ENCODE measurements at regions not wholly inside any gene's neighbourhood (a gene's known extent, or its start where the extent isn't known, plus 50 kb on each side); places are given as distances from the start of the nearest gene placed in this dataset.
"Not testable (repeated sequence)": the region's sequence is repeated elsewhere in the genome, so short reads cannot be mapped to it uniquely, and the experiment has no call there.

DNA sequence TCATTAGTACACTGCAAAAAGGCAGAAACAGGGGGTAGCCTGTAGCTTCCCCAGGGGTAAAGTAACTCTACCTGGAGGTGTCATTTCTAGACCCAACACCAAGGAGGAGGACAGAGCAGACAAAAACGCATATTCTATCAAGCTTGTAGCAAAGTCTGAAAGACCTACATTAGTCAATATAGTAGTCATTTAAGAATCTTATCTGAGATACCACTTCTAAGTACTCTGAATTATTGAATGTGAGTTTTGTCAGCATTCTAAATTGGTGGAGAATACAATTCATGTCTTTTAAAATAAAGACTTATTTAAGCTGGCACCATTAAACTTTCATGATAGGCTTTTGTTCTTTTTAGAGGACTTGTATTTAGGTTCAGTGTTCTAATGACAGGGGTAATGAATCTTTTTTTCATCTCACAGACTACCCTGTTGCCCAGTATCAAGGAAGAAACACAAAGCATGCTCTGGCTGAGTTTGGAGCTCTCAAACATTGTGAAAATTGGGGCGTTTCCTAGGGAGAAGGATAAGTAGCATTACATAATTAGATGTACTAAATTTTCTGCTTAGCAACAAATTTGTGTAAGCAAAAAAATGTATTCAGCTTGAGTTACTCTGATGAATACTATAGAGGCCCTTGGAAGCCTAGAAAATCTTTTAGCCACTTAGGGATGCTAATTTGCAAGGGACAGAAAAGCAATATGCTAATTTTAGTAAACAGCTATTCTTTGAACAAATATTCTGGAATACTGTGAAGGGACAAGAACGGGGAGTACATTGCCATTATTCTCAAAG, 255.4 kb upstream of the HSF2 start:
- DNase-seq (ENCODE audit: extremely low read depth, low read depth, low spot score) = no peak

DNA sequence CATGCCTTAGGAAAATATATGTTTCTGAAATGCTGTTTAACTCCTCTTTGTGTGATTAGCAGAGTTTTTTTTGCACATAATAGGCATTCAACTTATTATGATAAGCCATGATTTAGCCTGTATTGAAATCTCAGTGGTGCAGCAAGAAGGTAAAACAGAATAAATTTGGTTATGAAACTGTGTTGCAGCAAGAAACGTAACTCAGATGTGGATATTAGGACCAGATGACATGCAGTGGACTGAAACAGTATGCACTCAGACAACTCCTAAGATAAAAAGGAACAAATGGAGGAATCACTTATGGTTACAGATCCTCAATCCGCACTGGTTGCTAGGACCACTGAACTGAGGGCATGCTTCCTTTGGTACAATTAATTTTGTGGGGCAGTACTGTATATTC, 254.2 kb upstream of the HSF2 start:
- no peak for DNase-seq (ENCODE audit: extremely low read depth, low read depth, low spot score)

DNA sequence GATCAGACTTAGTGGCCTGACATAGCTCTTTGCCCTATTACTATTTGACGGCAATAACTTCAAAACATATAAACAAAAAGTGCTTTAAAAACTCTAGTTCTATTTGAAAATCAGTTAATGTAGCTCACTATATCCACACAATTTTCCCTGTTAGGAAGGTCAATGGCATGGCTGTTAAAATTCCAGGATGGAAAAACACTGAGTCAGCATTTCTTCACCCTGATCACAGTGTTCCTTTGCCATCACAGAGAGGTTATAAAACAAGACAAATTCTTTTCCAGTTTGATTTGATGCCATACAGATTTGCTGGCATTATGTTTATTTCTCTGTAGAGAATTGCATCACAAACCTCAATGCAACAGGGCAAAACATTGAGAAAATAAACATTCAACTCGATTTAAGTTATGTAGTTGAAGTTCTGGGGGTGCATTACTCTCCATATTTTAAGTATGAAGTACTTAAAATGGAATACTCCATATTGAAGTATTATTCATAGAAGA, 253.7 kb upstream of the HSF2 start:
- no peak for DNase-seq (ENCODE audit: extremely low read depth, low read depth, low spot score)

DNA sequence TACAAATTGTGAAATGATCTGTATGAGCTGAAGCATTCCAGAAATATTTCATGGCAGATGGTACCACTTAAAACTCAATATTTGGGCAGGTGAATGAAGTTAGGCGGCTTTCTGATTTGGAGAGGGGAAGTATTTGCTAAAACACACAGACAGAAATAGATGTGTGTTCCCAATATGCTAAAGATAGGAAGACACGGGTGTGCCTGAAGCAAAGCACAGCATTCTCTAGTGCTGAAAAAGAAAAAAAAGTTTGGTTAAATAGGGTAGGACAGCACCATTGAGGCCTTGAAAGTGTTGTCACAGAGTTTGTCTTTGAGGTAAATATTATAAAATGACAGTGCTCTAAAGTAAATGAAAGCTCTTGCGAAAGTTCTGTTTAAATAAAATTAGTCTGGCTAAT, 252.2 kb upstream of the HSF2 start:
- no peak for DNase-seq (ENCODE audit: extremely low read depth, low read depth, low spot score)

DNA sequence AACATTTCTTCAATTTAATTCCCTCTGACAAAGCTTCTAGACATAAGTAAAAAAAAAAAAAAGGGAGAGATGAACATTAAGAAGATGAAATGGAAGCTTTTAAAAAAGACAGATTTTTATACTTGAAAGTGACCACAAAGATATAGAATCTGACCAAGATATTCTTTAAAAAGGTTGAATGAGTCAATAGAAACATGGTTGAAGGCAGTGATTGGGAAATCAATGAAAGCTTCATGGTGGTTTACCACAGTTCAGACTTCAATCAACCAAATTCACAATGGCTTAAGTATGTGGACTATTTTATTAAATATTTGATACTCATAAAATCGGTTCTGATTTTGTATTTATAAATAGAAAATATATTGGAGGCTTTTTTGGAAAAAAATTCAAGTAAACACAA, 248.4 kb upstream of the HSF2 start:
- DNase-seq (ENCODE audit: extremely low read depth, low read depth, low spot score) = no peak

DNA sequence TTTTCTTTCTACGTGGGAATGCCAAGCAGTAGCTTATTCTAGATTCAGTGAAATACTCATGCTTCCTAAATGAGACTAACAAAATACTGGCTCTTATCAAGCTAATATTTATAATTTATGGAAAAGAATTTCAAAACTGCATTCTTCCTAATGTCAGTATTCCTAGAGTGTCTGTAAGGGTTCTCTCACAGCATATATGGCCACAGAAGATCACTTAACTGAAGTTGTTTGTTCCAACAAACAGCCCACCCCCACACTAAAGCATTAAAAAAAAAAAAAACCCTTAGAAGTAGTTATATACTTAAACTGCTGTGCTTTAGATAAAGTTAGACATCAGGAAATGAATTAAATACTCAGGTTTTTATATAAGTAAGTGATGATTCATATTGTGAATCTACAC, 247.7 kb upstream of the HSF2 start:
- DNase-seq (ENCODE audit: extremely low read depth, low read depth, low spot score) = no peak

DNA sequence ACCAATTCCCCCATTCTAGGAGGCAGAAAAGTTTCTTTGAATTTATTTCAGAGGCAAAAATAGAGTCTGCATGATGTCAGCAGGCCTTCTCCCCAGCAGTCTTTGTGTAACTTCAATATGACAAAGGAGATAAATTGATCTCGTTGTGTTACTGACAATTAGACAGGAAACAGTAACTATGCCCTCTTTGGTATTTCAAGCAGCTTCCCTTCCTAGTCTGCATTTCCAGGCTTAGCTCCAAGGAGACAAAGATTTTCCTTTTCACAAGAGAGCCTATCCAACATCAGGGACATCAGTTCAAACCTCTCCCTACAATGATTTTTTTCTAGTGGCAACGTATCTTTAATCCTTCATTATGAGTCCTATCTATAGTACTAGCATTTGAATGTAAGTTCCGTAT, 245.9 kb upstream of the HSF2 start:
- no peak for DNase-seq (ENCODE audit: extremely low read depth, low read depth, low spot score)

DNA sequence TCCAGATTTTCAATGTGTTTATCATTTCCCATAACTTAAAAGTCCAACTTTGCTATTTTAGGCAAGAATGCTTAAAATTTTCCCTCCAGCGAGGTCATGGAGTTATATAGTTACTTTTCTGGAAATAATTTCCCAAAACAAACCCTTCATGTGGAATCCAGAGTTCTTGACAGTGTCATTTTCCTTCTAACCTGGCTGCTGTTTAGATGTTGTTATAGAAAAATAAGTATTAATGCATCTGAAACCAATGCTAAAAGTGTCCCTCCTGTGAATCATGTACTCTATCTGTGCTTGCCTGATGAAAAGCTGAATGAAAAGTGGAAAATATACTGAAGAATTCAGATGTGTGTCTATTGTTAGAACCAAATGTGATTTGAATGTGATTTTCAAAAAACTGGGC, 245.3 kb upstream of the HSF2 start:
- no peak for DNase-seq (ENCODE audit: extremely low read depth, low read depth, low spot score)

DNA sequence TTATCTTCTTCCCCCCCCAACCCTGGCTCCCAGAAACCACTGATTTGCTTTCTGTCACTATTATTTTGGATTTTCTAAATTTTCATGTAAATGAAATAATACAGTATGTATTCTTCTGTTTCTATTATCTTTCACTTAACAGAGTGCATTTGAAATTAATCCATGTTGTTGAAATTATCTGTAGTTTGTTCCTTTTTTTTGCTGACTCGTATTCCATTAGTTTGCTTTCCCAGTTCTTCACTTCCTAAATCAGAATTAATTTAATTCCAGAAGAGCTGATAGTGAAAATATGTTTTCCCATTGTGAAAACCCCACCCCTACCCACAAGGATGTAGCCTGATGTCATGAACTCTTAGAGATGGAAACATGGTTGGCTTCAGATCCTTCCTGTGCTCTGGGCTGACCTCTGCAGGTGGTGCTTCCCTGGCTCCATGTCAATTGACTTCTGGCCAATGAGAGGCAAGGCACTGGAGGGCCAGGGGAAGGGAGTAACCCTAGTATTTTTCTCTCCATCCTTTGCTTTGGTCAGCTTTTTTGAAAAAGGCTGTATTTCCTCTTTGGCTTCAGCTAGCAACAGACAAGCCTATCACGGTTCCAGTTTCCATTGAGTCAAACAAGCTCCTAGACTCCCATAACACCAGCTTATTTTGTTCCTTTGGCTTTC, 244.4 kb upstream of the HSF2 start:
- DNase-seq (ENCODE audit: extremely low read depth, low read depth, low spot score) = no peak

DNA sequence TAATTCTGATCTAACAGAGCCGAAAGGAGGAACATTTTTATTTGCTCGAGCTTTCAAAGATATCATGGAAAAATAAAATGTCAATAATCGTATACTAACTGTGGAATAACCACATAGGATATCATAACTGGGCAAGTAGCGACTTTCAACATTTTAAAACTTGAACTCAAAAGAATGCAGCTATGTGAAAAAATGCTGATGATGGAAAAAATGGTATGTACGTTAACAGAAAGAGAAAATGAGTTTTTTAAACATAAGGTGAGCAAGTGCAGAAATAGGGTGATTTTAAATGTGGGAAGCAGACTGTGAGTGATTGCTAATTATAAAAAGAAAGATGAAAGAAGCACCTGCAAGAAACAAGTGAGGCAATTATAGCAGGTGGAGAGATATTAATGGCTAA, 238.3 kb upstream of the HSF2 start:
- no peak for DNase-seq (ENCODE audit: extremely low read depth, low read depth, low spot score)

DNA sequence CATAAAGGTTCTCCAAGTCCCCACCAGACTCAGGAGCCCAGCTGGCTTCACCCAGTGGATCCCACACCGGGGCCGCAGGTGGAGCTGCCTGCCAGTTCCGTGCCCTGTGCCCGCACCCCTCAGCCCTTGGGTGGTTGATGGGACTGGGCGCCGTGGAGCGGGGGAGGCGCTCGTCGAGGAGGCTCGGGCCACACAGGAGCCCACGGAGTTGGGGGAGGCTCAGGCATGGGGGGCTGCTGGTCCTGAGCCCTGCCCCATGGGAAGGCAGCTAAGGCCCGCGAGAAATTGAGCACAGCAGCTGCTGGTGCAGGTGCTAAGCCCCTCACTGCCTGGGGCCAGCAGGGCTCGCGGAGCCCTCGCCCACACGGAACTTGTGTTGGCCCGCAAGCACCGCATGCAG, 234.4 kb upstream of the HSF2 start:
- no peak for DNase-seq (ENCODE audit: extremely low read depth, low read depth, low spot score)

DNA sequence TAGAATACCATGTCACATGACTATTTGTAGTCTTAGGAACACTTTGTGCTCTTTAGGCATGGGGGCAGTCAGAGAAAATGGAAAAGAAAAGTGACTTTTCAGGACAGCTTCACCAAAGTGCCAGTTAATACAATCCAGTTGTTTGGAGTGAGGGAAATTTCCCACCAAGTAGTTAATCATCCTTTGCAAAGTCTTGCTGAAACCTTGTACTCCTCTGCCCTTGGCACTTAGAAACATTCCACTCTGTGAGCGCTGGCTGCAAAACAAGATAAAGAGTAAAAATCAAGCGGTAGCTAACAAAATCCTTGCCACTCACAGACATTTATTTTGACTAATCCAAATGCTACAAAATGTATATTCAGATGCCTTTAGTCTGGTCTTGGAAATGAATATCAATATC, 229.2 kb upstream of the HSF2 start:
- no peak for DNase-seq (ENCODE audit: extremely low read depth, low read depth, low spot score)

DNA sequence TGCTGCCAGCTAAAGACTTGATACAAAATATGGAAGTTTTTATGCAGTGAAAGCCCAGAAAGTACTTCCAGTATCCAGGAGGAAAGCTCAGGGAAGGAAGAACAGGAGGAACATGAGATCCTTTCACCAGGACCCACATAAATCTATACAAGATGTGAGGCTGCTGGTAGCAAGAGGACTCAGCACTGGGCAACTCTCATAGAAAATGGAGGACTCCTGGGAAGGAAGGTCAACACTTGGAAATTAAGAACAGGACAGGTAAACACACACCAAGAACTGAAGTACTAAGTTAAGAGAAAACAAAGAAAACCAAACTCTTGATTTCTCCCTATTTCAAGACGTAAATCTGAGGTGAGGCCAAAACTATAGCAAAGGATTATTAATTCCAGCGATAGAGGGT, 220.5 kb upstream of the HSF2 start:
- DNase-seq (ENCODE audit: extremely low read depth, low read depth, low spot score) = no peak

DNA sequence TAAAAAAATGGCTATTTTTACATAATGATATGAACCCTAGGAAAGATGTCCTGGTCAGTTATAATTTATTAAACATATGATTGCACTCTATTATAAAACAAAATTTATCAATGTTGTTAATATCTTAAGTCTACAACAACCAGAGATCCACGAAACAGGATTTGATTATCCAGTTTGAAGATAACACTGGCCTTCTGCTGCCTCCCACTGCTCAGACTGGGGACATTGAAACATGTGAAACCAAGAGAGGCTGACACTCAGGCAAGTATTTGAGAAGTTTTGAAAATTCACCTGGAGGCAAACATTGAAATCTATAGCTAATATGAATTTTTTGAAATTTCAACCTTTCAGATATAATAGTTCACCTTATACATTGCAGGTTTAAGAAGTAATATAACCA, 219.3 kb upstream of the HSF2 start:
- no peak for DNase-seq (ENCODE audit: extremely low read depth, low read depth, low spot score)

DNA sequence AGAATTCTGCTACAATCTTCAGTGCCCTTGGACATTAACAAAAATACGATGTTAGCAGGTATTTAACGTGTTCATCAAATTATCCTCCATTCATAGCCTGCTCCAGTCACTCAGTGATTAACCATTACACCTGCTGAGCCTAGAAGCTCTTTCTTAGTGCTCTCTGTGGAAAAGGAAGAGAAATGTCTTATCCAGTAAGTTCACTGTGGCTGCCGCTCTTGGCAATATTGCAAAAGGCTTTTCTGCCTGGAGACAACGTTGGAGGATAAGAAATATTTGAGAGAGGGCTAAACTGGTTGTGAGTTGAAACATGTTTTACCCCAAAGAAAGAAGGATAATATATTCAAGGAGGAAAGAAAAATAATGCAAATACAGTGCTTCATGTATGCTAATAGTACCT, 217.4 kb upstream of the HSF2 start:
- DNase-seq (ENCODE audit: extremely low read depth, low read depth, low spot score) = no peak

DNA sequence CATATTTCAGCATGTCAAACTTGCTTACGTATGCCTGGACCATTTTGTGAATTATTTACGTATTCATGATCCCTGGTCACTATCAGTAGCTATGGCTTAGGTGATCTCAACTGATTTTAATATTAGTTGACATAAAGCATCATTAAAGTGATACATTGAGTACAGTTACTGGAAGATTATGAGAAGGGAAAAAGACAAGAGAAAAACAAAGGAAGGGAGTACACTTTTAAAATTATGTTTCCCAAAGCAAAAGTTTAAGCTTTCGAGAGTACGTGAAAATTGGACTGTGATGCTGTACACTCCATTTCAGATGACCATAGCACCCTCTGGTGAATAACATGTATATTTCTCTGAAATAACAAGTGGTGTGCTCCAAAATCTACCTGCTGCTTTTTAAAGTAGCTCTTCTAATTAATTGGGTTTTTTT, 215.0 kb upstream of the HSF2 start:
- DNase-seq (ENCODE audit: extremely low read depth, low read depth, low spot score) = peak; percentile 5

DNA sequence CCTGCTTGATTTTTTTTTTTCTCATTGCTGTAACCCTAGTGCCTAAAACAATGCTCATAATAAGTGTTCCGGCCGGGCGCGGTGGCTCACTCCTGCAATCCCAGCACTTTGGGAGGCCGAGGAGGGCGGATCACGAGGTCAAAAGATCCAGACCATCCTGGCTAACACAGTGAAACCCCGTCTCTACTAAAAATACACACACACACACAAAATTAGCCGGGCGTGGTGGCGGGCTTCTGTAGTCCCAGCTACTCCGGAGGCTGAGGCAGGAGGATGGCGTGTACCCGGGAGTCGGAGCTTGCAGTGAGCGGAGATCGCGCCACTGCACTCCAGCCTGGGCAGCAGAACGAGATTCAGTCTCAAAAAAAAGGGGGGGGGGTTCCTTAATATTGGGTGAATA, 214.0 kb upstream of the HSF2 start:
- not testable (repeated sequence) for DNase-seq (ENCODE audit: extremely low read depth, low read depth, low spot score)

DNA sequence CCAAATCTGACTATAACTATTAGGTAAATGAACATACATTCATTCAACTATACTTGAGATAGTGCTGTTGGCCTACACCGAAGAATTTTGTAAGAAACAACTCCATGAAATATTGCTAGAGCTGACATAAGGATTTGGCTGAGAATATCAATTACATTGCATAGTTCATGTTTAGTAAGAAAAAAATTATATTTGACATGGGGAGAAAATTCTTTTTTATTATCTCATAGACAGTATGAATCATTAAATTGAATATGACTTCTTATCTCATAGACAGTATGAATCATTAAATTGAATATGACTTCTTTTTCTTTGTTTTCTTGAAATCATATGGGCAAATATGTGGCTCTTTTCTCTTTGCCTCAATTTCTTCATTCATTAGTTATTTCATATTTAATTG, 212.3 kb upstream of the HSF2 start:
- DNase-seq (ENCODE audit: extremely low read depth, low read depth, low spot score) = no peak

DNA sequence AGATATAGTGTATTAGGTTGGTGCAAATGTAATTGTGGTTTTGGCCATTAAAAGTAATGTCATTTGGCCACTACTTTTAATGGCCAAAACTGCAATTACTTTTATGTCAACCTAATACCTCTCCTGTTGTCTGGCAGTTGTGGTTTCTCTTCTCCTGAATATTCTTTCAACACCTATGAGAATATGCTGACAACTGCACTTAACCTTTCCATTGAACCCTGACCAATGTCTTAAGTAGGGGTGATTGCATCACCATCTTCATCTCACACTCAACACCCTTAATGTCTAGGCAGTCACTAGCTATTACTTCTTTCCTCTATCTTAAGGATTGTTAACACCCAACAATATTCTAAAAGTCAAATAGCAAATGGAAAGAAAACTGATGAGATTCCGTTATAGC, 200.5 kb upstream of the HSF2 start:
- DNase-seq (ENCODE audit: extremely low read depth, low read depth, low spot score) = no peak

DNA sequence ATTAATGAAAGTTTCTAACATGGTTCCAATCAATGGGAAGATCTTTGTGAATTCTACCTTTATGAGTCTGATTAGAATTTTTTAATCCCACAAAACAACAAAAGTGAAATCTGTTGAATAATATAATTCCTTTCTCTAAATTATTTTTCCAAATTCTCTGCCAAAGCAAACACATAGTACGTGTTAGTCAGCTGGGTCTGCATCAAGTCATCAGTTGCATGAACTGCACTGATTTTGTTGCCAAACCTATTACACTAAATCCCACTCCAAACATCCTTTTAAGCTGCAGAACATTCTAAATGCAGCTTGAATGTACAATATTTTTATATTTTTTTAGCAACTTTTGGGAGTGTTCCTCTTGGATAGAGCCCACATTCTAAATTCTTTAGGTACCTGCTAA, 199.0 kb upstream of the HSF2 start:
- no peak for DNase-seq (ENCODE audit: extremely low read depth, low read depth, low spot score)

DNA sequence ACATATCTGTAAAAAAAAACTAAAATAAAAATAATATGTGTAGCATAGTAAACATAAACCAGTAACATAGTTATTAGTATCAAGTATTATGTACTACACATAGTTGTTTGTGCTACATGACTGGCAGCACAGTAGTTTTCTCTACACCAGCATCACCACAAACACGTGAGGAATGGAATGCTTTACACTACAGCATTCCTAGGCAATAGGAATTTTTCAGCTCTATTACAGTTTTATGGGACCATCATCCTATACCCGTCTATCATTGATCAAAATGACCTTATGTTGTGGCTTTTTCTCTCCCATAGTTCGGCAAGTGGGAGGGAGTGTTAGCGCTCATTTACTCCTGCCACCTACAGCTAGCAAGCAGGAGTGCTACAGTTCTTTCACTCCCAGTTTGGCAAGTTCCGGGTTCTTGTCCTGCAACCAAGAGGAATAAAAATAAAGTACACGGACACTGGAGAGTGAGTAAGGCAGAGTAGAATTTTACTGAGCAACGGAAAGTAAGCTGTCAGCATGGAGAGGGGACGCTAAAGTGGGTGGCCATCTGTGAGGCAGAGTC, 196.8 kb upstream of the HSF2 start:
- no peak for DNase-seq (ENCODE audit: extremely low read depth, low read depth, low spot score)

DNA sequence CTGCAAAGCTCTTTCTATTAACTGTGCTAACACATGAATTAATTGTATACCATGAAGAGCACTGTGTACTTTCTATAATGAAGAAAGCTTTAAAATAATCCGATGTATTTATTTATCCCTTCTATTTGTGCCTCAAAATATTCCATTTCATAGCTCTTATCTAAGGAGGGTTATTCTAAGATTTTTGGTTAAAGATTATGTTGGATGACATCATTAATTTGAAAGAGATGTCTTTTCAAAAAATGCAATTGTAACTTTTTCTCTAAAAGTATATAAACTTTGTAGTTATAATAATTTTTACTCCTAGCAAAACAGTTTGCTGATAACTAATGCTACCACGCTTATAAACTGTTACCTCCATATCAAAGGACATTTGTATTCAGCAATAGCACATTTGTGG, 192.4 kb upstream of the HSF2 start:
- DNase-seq (ENCODE audit: extremely low read depth, low read depth, low spot score) = no peak
